ENCODE measurements at regions not wholly inside any gene's neighbourhood (a gene's known extent, or its start where the extent isn't known, plus 50 kb on each side); places are given as distances from the start of the nearest gene placed in this dataset.

DNA sequence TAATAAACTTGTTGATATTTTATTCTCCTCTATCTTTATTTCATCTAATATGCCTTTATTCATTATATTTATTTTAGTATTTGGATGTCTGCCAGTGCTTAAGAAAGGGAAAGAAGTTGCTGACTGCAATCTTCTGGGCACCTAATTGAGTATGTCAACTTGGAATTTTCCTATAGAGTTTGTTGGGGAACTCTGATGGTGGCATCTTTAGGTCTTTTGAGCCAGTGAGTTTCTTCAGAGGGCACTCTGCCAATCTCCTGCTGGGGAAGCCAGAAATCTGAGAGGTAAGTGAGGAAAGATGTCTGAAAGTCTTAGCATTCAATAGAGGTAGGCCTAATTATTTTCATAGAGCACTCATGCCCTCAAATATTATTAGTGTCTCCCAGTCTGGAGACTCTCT lies 475.0 kb downstream of the GABRG1 start:
- TF ChIP-seq EZH2 (conservative IDR thresholded peaks at IDR 0.05; ENCODE audit: low read depth, low read length) (no peak), EP300 (IDR thresholded peaks at IDR 0.05; ENCODE audit: low read depth in 2 of 2, low read length in 2 of 2) (no peak), EP300 (CRISPR knock-in tag; IDR thresholded peaks at IDR 0.05; ENCODE audit: borderline replicate concordance) (no peak), RBM22 (optimal IDR thresholded peaks at IDR 0.05; ENCODE audit: low read length) (no peak), JUND (CRISPR knock-in tag; IDR thresholded peaks at IDR 0.05) (no peak), ONECUT2 (CRISPR knock-in tag; IDR thresholded peaks at IDR 0.05) (no peak), ZNF530 (CRISPR knock-in tag; IDR thresholded peaks at IDR 0.05; ENCODE audit: low read depth) (no peak)

Measured in HepG2 (cell line).